ENCODE measurements at regions not wholly inside any gene's neighbourhood (a gene's known extent, or its start where the extent isn't known, plus 50 kb on each side); places are given as distances from the start of the nearest gene placed in this dataset.

DNA sequence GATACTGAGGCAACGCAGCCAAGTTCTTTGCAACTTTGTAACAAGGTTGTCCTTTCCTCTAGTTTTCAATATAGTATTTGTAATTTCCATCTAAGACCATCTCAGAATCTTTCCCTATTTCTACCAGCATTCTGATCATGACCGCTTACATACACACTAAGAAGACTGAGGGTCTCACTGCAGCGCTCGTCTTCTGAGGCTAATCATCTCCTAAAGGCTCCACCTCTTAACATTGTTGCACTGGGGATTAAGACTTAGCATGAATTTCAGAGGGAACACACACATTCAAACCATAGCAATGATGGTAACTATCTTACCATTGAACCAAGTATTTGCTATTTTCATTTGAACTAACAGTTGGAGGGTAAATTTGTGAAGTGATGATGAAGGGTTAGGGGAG is 463.3 kb upstream of the CCDC54 start:
- Histone ChIP-seq H3K36me3 (ENCODE audit: insufficient read depth in 1 of 2, low read depth in 1 of 2) (no peaks in the 10 kb centered on the region), H3K4me1 (no peaks in the 10 kb centered on the region), H3K27ac (no peak overlapping the region), H3K27me3 (ENCODE audit: insufficient read depth in 3 of 3, low read length in 2 of 3) (no peaks in the 10 kb centered on the region), H3K4me3 (no peak overlapping the region), H3K9me3 (no peaks in the 10 kb centered on the region)
- ATAC-seq: no peak
- no peak for DNase-seq
- intact Hi-C loops (cut with DNase I): no loop called here
- 91 to 96% (median 96%) methylated on average over 4 of the region's 4 CpGs for WGBS, 3 donors
- TF ChIP-seq, protein P1, sequence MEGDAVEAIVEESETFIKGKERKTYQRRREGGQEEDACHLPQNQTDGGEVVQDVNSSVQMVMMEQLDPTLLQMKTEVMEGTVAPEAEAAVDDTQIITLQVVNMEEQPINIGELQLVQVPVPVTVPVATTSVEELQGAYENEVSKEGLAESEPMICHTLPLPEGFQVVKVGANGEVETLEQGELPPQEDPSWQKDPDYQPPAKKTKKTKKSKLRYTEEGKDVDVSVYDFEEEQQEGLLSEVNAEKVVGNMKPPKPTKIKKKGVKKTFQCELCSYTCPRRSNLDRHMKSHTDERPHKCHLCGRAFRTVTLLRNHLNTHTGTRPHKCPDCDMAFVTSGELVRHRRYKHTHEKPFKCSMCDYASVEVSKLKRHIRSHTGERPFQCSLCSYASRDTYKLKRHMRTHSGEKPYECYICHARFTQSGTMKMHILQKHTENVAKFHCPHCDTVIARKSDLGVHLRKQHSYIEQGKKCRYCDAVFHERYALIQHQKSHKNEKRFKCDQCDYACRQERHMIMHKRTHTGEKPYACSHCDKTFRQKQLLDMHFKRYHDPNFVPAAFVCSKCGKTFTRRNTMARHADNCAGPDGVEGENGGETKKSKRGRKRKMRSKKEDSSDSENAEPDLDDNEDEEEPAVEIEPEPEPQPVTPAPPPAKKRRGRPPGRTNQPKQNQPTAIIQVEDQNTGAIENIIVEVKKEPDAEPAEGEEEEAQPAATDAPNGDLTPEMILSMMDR (IDR thresholded peaks at IDR 0.05): no peak

- Histone ChIP-seq H3K9me3 (no peaks in the 10 kb centered on the region), H3K4me1 (no peaks in the 10 kb centered on the region), H3K27ac (no peak overlapping the region), H3K27me3 (ENCODE audit: insufficient read depth in 3 of 3, low read length in 2 of 3) (no peaks in the 10 kb centered on the region), H3K4me3 (no peak overlapping the region), H3K36me3 (ENCODE audit: insufficient read depth in 1 of 2, low read depth in 1 of 2) (no peaks in the 10 kb centered on the region)
- WGBS, 3 donors: 89 to 92% (median 89%) methylated on average over 3 of the region's 3 CpGs
- TF ChIP-seq, protein P1 (IDR thresholded peaks at IDR 0.05): no peak
- ATAC-seq (no peak), DNase-seq (no peak)
- intact Hi-C loops (cut with DNase I): no loop called here
Observed at GRCh38 chr3:106920609-106921008, 456.6 kb upstream of the CCDC54 start.

- Histone ChIP-seq H3K4me1 (no peaks in the 10 kb centered on the region), H3K36me3 (ENCODE audit: insufficient read depth in 1 of 2, low read depth in 1 of 2) (no peaks in the 10 kb centered on the region), H3K4me3 (no peak overlapping the region), H3K27ac (no peak overlapping the region), H3K27me3 (ENCODE audit: insufficient read depth in 3 of 3, low read length in 2 of 3) (no peaks in the 10 kb centered on the region), H3K9me3 (no peaks in the 10 kb centered on the region)
- TF ChIP-seq, protein P1 (IDR thresholded peaks at IDR 0.05): no peak
- DNase-seq (no peak), ATAC-seq (no peak)
- 79 to 89% (median 83%) methylated on average over 3 of the region's 3 CpGs for WGBS, 3 donors
- intact Hi-C loops (cut with DNase I): no loop called here
Observed at GRCh38 chr3:106929081-106929480, 448.2 kb upstream of the CCDC54 start.

DNA sequence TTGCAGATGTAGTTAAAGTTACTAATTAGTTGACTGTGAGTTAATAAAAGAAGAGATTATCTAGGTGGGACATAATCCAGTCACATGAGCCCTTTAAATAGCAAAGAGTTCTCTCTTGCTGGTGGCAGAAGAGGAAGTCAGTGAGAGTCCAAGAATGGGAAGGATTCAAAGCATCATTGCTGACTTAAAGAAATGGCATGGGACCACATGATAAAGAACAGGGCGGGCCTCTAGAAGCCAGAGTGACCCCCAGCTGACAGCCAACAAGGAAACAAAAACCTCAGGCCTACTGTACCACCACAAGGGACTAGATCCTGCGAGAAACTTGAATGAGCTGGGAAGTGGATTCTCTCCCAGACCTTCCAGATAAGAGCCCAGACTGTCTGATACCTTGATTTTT is 447.2 kb upstream of the CCDC54 start:
- TF ChIP-seq, protein P1 (IDR thresholded peaks at IDR 0.05): no peak
- WGBS, 3 donors: 93% methylated on average over 2 of the region's 2 CpGs
- intact Hi-C loops (cut with DNase I): no loop called here
- H3K36me3 ChIP-seq (ENCODE audit: insufficient read depth in 1 of 2, low read depth in 1 of 2): no peaks in the 10 kb centered on the region
- no peak overlapping the region for H3K4me3 ChIP-seq
- H3K4me1 ChIP-seq: no peaks in the 10 kb centered on the region
- DNase-seq (no peak), ATAC-seq (no peak)
- no peaks in the 10 kb centered on the region for H3K9me3 ChIP-seq
- no peaks in the 10 kb centered on the region for H3K27me3 ChIP-seq (ENCODE audit: insufficient read depth in 3 of 3, low read length in 2 of 3)
- H3K27ac ChIP-seq: no peak overlapping the region

DNA sequence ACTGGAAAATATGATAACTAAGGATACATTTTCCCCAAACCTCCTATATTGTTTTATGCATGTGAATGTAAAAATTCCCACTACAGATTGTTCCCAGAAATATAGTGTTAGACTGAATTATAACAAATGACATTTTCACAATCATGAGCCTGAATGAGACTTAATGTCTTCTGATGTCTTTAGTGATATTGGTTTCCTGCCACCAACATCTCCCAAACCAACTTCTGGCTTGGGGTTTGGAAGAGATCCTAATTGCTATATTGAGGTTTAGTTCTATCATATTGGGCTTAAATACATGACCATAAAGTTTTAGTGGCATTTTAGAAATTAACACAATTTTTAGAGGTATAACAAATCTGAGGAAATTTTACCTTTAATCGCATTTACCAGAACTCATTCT is 445.3 kb upstream of the CCDC54 start:
- Histone ChIP-seq H3K4me3 (no peak overlapping the region), H3K9me3 (no peaks in the 10 kb centered on the region), H3K27me3 (ENCODE audit: insufficient read depth in 3 of 3, low read length in 2 of 3) (no peaks in the 10 kb centered on the region), H3K4me1 (no peaks in the 10 kb centered on the region), H3K36me3 (ENCODE audit: insufficient read depth in 1 of 2, low read depth in 1 of 2) (no peaks in the 10 kb centered on the region), H3K27ac (no peak overlapping the region)
- 88 to 97% (median 96%) methylated on average over 1 of the region's 1 CpG for WGBS, 3 donors
- DNase-seq (no peak), ATAC-seq (no peak)
- TF ChIP-seq, protein P1 (IDR thresholded peaks at IDR 0.05): no peak
- intact Hi-C loops (cut with DNase I): no loop called here
